Lower lobe of right lung (tissue), 2 donors: ENCODE measurements at regions not wholly inside any gene's neighbourhood (a gene's known extent, or its start where the extent isn't known, plus 50 kb on each side); places are given as distances from the start of the nearest gene placed in this dataset.

Experiments
- ATAC-seq, 2 donors: fragments of 200-7000 bp; cut with Tn5 transposase; one replicate each; pipeline ENCODE4 v1.9.1; 2020 to 2022; ENCODE audit warnings: mild to moderate bottlenecking in 2 of 2, moderate library complexity in 2 of 2
- DNase-seq: peaks from one replicate; pipeline ENCODE4 v3.0.0-alpha.2; 2020
- H3K27ac ChIP-seq: fragments of 200-600 bp; one replicate; pipeline ENCODE4 v1.8.0; 2022
- H3K27me3 ChIP-seq: fragments of 200-600 bp; one replicate; pipeline ENCODE4 v1.8.0; 2022; ENCODE audit warnings: low read depth
- H3K36me3 ChIP-seq: fragments of 200-600 bp; one replicate; pipeline ENCODE4 v1.8.0; 2022; ENCODE audit warnings: mild to moderate bottlenecking
- H3K4me1 ChIP-seq: fragments of 200-600 bp; one replicate; pipeline ENCODE4 v1.8.0; 2022
- H3K4me3 ChIP-seq: fragments of 200-600 bp; one replicate; pipeline ENCODE4 v1.8.0; 2022; ENCODE audit warnings: mild to moderate bottlenecking
- H3K9me3 ChIP-seq: fragments of 200-600 bp; one replicate; pipeline ENCODE4 v1.8.0; 2022
- CTCF ChIP-seq: fragments of 200-600 bp; IDR thresholded peaks from one replicate; pipeline ENCODE4 v1.8.0; 2022; ENCODE audit warnings: antibody characterized with exemption, mild to moderate bottlenecking
- intact Hi-C: fragments of 100-400 bp; cut with DNase I; formaldehyde crosslinking; loops from one replicate; pipeline ENCODE4 v1.11.0; 2022
- donor health status: DM: no; HTN: yes; CAD: no; lungs with severe emphysema.

GRCh38 chr22:48595511-48595905, 1232.2 kb downstream of the BRD1 start:
- Histone ChIP-seq H3K27ac (no peak overlapping the region), H3K36me3 (no peaks in the 10 kb centered on the region), H3K4me1 (no peaks in the 10 kb centered on the region), H3K9me3 (no peaks in the 10 kb centered on the region), H3K27me3 (no peaks in the 10 kb centered on the region), H3K4me3 (no peak overlapping the region)
- intact Hi-C loops = no loop called here
- TF ChIP-seq CTCF = no peak
- DNase-seq (no peak), ATAC-seq (no peak)

GRCh38 chr22:48594757-48595510, 1232.7 kb downstream of the BRD1 start:
- Histone ChIP-seq H3K27ac (no peak overlapping the region), H3K36me3 (no peaks in the 10 kb centered on the region), H3K4me3 (no peak overlapping the region), H3K9me3 (no peaks in the 10 kb centered on the region), H3K4me1 (no peaks in the 10 kb centered on the region), H3K27me3 (no peaks in the 10 kb centered on the region)
- no peak for TF ChIP-seq CTCF
- intact Hi-C loops = no loop called here
- DNase-seq (no peak), ATAC-seq (no peak)

- no peaks in the 10 kb centered on the region for H3K9me3 ChIP-seq
- intact Hi-C loops = no loop called here
- ATAC-seq (no peak), DNase-seq (no peak)
- H3K27ac ChIP-seq = no peak overlapping the region
- no peaks in the 10 kb centered on the region for H3K4me1 ChIP-seq
- H3K4me3 ChIP-seq = no peak overlapping the region
- no peaks in the 10 kb centered on the region for H3K27me3 ChIP-seq
- H3K36me3 ChIP-seq = no peaks in the 10 kb centered on the region
- TF ChIP-seq CTCF = no peak
Observed at GRCh38 chr22:48594016-48594756, 1233.5 kb downstream of the BRD1 start.

GRCh38 chr22:48593551-48593950, 1234.1 kb downstream of the BRD1 start:
- Histone ChIP-seq H3K9me3 (no peaks in the 10 kb centered on the region), H3K4me1 (no peaks in the 10 kb centered on the region), H3K36me3 (no peaks in the 10 kb centered on the region), H3K27ac (no peak overlapping the region), H3K4me3 (no peak overlapping the region), H3K27me3 (no peaks in the 10 kb centered on the region)
- DNase-seq (no peak), ATAC-seq (no peak)
- intact Hi-C loops = no loop called here
- no peak for TF ChIP-seq CTCF

GRCh38 chr22:48592931-48593330, 1234.7 kb downstream of the BRD1 start:
- Histone ChIP-seq H3K9me3 (no peaks in the 10 kb centered on the region), H3K4me1 (no peaks in the 10 kb centered on the region), H3K27ac (no peak overlapping the region), H3K27me3 (no peaks in the 10 kb centered on the region), H3K36me3 (no peaks in the 10 kb centered on the region), H3K4me3 (no peak overlapping the region)
- ATAC-seq (no peak), DNase-seq (no peak)
- no peak for TF ChIP-seq CTCF
- intact Hi-C loops = no loop called here
